ENCODE measurements at regions not wholly inside any gene's neighbourhood (a gene's known extent, or its start where the extent isn't known, plus 50 kb on each side); places are given as distances from the start of the nearest gene placed in this dataset.

- TF ChIP-seq TAF1 (IDR thresholded peaks at IDR 0.05; ENCODE audit: low read depth, low read length) (no peak), POLR2AphosphoS5 (IDR thresholded peaks at IDR 0.05; ENCODE audit: low read depth, low read length) (no peak), POLR2A (IDR thresholded peaks at IDR 0.05; ENCODE audit: low read depth, low read length) (no peak), POU2F2 (IDR thresholded peaks at IDR 0.05; ENCODE audit: low read depth, low read length) (no peak)
These were observed 288.1 kb upstream of the GPR149 start for GRCh38 chr3:154718053-154718452.
